ENCODE measurements at regions not wholly inside any gene's neighbourhood (a gene's known extent, or its start where the extent isn't known, plus 50 kb on each side); places are given as distances from the start of the nearest gene placed in this dataset.
A peak's percentile ranks its signal among the peaks of the same experiment; 100 is the strongest.

DNA sequence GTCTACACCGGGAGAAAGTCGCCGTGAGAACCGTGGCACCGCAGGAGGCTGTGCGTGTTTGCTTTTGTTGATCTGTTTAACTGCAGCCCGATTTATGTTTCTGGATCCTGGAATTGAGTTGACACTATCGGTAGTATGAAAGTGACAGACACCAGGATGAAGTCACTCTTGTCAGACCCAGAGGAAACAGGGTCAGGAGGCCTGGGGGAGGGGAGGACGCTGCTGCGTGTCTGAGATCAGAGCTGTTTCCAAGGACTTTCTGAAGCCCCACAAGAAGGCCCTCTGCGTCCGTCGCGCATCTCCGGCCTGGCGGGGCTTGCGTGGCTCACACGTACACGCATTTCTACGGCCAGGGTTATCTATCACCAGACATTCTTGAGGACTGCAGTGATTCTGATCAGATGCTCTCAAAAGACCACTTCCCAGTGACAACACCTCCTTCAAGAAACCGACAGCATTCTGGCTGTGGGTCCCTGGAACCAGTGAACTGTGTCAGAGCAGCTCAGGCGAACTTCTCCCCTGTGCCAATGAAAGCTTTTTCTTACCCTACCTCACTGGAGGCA is 263.4 kb downstream of the ADGRD1 start:
- DNase-seq (ENCODE audit: low spot score in 2 of 2, unreplicated experiment in 2 of 2): no peak
- Mint-ChIP-seq H3K36me3 (no peaks in the 10 kb centered on the region), H3K4me1 (peaks cover 27% of the 10 kb centered on the region), H3K27me3 (ENCODE audit: low read depth) (peaks cover 3% of the 10 kb centered on the region), H3K27ac (peak overlapping the region; percentile 19), H3K9me3 (peaks cover 10% of the 10 kb centered on the region), H3K4me3 (no peak overlapping the region)
- TF ChIP-seq CTCF (IDR thresholded peaks at IDR 0.05; ENCODE audit: unreplicated experiment): no peak

GRCh38 chr12:131218026-131218922 is 264.6 kb downstream of the ADGRD1 start:
- peak in 1 of 2 experiments; percentile 52 for DNase-seq (ENCODE audit: low spot score in 2 of 2, unreplicated experiment in 2 of 2)
- Mint-ChIP-seq H3K36me3 (no peaks in the 10 kb centered on the region), H3K27me3 (ENCODE audit: low read depth) (peaks cover 3% of the 10 kb centered on the region), H3K4me3 (peak overlapping the region; percentile 33), H3K4me1 (peaks cover 31% of the 10 kb centered on the region), H3K27ac (peak overlapping the region; percentile 89), H3K9me3 (peaks cover under 1% of the 10 kb centered on the region)
- TF ChIP-seq CTCF (IDR thresholded peaks at IDR 0.05; ENCODE audit: unreplicated experiment): no peak

GRCh38 chr12:131218923-131219669 is 265.4 kb downstream of the ADGRD1 start:
- no peak for DNase-seq (ENCODE audit: low spot score in 2 of 2, unreplicated experiment in 2 of 2)
- peak overlapping the region; percentile 89 for H3K27ac Mint-ChIP-seq
- TF ChIP-seq CTCF (IDR thresholded peaks at IDR 0.05; ENCODE audit: unreplicated experiment): no peak
- peak overlapping the region; percentile 33 for H3K4me3 Mint-ChIP-seq
- no peaks in the 10 kb centered on the region for H3K9me3 Mint-ChIP-seq
- peaks cover 3% of the 10 kb centered on the region for H3K27me3 Mint-ChIP-seq (ENCODE audit: low read depth)
- no peaks in the 10 kb centered on the region for H3K36me3 Mint-ChIP-seq
- peaks cover 31% of the 10 kb centered on the region for H3K4me1 Mint-ChIP-seq

GRCh38 chr12:131219670-131220330 is 266.1 kb downstream of the ADGRD1 start:
- H3K27ac Mint-ChIP-seq: no peak overlapping the region

More at GRCh38 chr12:131219670-131220330, 266.1 kb downstream of the ADGRD1 start:
- no peaks in the 10 kb centered on the region for H3K36me3 Mint-ChIP-seq
- H3K4me1 Mint-ChIP-seq: peaks cover 31% of the 10 kb centered on the region
- no peak for TF ChIP-seq CTCF (IDR thresholded peaks at IDR 0.05; ENCODE audit: unreplicated experiment)
- peaks cover 3% of the 10 kb centered on the region for H3K27me3 Mint-ChIP-seq (ENCODE audit: low read depth)
- DNase-seq (ENCODE audit: low spot score in 2 of 2, unreplicated experiment in 2 of 2): no peak
- H3K9me3 Mint-ChIP-seq: no peaks in the 10 kb centered on the region
- H3K4me3 Mint-ChIP-seq: no peak overlapping the region
